IMR-90 (cell line): ENCODE measurements at regions not wholly inside any gene's neighbourhood (a gene's known extent, or its start where the extent isn't known, plus 50 kb on each side); places are given as distances from the start of the nearest gene placed in this dataset.

ENCODE experiments used
- ATAC-seq: fragments of 200-7000 bp; cut with Tn5 transposase; 2 replicates; pipeline ENCODE4 v1.9.1; 2020; ENCODE audit warnings: low read depth, mild to moderate bottlenecking, moderate library complexity
- BruUV-seq: library from RNA; stranded (reverse); fragments of 400-500 nt; replicated peaks from 2 replicates; lab custom pipeline; 2021; lab: Mats Ljungman, UMichigan
- CTCF ChIA-PET: fragments of 300-600 bp; formaldehyde crosslinking; extraction: SDS; loops from one replicate; lab custom pipeline; 2021; ENCODE audit warnings: antibody characterized with exemption; lab: Yijun Ruan, JAX
- POLR2A ChIA-PET: fragments of 300-600 bp; sonication (Branson Sonifier 250); formaldehyde crosslinking; loops from one replicate; lab custom pipeline; 2022; ENCODE audit warnings: antibody characterized with exemption; ENCODE audit not compliant: unreplicated experiment; lab: Charles Lee
- DNase-seq: peaks from one replicate; pipeline ENCODE4 v3.0.0; 2013
- H2AFZ ChIP-seq: replicated peaks from 2 replicates; pipeline ENCODE3; 2013; ENCODE audit warnings: low read length, mild to moderate bottlenecking; ENCODE audit not compliant: poor library complexity
- H2AK5ac ChIP-seq: 2 replicates; pipeline ENCODE4 v1.6.1; 2013; ENCODE audit warnings: low read depth, low read length, inconsistent platforms
- H2AK9ac ChIP-seq: replicated peaks from 2 replicates; pipeline ENCODE3; 2013; ENCODE audit warnings: mild to moderate bottlenecking, low read depth, low read length, moderate library complexity; ENCODE audit not compliant: poor library complexity
- H2BK120ac ChIP-seq: 2 replicates; pipeline ENCODE4 v1.6.1; 2013; ENCODE audit warnings: low read depth, low read length, inconsistent platforms
- H2BK15ac ChIP-seq: 3 replicates; pipeline ENCODE4 v1.6.1; 2013; ENCODE audit warnings: low read depth, low read length, inconsistent platforms
- H2BK20ac ChIP-seq: 2 replicates; pipeline ENCODE4 v1.6.1; 2013; ENCODE audit warnings: low read depth, mild to moderate bottlenecking, inconsistent platforms, low read length, moderate library complexity
- H2BK5ac ChIP-seq: 2 replicates; pipeline ENCODE4 v1.6.1; 2013; ENCODE audit warnings: mild to moderate bottlenecking, low read depth, low read length, inconsistent platforms; ENCODE audit not compliant: poor library complexity, severe bottlenecking
- H3K14ac ChIP-seq: replicated peaks from 2 replicates; pipeline ENCODE4 v1.6.1; 2013; ENCODE audit warnings: low read depth, low read length, inconsistent platforms
- H3K18ac ChIP-seq: 2 replicates; pipeline ENCODE4 v1.6.1; 2013; ENCODE audit warnings: low read depth, low read length, control low read depth
- H3K23ac ChIP-seq: 2 replicates; pipeline ENCODE4 v1.6.1; 2013; ENCODE audit warnings: low read depth, low read length, inconsistent platforms
- H3K27ac ChIP-seq: 2 replicates; pipeline ENCODE4 v1.5.1; 2013; ENCODE audit warnings: mild to moderate bottlenecking, control low read depth, low read length; ENCODE audit not compliant: insufficient read depth
- H3K27me3 ChIP-seq: 2 replicates; pipeline ENCODE4 v1.6.1; 2013; ENCODE audit warnings: low read length; ENCODE audit not compliant: control insufficient read depth, insufficient read depth
- H3K36me3 ChIP-seq: 2 replicates; pipeline ENCODE4 v1.6.1; 2013; ENCODE audit warnings: low read length, mixed read lengths; ENCODE audit not compliant: control insufficient read depth, insufficient read depth
- H3K4ac ChIP-seq: 2 replicates; pipeline ENCODE4 v1.6.1; 2013; ENCODE audit warnings: low read depth, low read length, inconsistent platforms
- H3K4me1 ChIP-seq: 2 replicates; pipeline ENCODE4 v1.6.1; 2013; ENCODE audit warnings: low read length, mixed read lengths; ENCODE audit not compliant: control insufficient read depth, insufficient read depth
- H3K4me2 ChIP-seq: 2 replicates; pipeline ENCODE4 v1.6.1; 2013; ENCODE audit warnings: low read depth, mild to moderate bottlenecking, control low read depth, low read length, moderate library complexity
- H3K4me3 ChIP-seq: 2 replicates; pipeline ENCODE4 v1.5.1; 2013; ENCODE audit warnings: low read depth, mild to moderate bottlenecking, control low read depth, low read length, moderate library complexity; ENCODE audit not compliant: insufficient read depth
- H3K56ac ChIP-seq: 2 replicates; pipeline ENCODE4 v1.6.1; 2013; ENCODE audit warnings: low read length, inconsistent platforms; ENCODE audit not compliant: insufficient read depth; ENCODE audit errors: extremely low read depth
- H3K79me1 ChIP-seq, 2 experiments: 2 replicates each; pipeline ENCODE4 v1.6.1; 2013; ENCODE audit warnings: low read length in 2 of 2, inconsistent platforms in 1 of 2, low read depth in 1 of 2
- H3K9ac ChIP-seq: 2 replicates; pipeline ENCODE4 v1.6.1; 2013; ENCODE audit warnings: low read depth, low read length, control low read depth
- H3K9me1 ChIP-seq: 2 replicates; pipeline ENCODE4 v1.6.1; 2013; ENCODE audit warnings: low read length, inconsistent platforms; ENCODE audit not compliant: insufficient read depth
- H3K9me3 ChIP-seq: 2 replicates; pipeline ENCODE4 v1.6.1; 2013; ENCODE audit warnings: low read length; ENCODE audit not compliant: control insufficient read depth, insufficient read depth
- H4K20me1 ChIP-seq: 2 replicates; pipeline ENCODE4 v1.6.1; 2013; ENCODE audit warnings: low read length, inconsistent platforms; ENCODE audit not compliant: insufficient read depth
- H4K5ac ChIP-seq: 2 replicates; pipeline ENCODE4 v1.6.1; 2013; ENCODE audit warnings: mild to moderate bottlenecking, low read depth, low read length, control low read depth
- H4K8ac ChIP-seq, 2 experiments: 2 replicates each; pipeline ENCODE4 v1.6.1; 2013; ENCODE audit warnings: low read depth in 2 of 2, low read length in 2 of 2, control low read depth in 1 of 2, inconsistent platforms in 1 of 2
- H4K91ac ChIP-seq: 2 replicates; pipeline ENCODE4 v1.6.1; 2013; ENCODE audit warnings: low read depth, low read length, inconsistent platforms; ENCODE audit not compliant: insufficient read depth
- BHLHE40 ChIP-seq: fragments of 150-350 bp; IDR thresholded peaks from 2 replicates; pipeline ENCODE4 v1.6.1; 2016; ENCODE audit warnings: mild to moderate bottlenecking, low read depth, low read length
- CEBPB ChIP-seq: IDR thresholded peaks from 2 replicates; pipeline ENCODE4 v1.6.1; 2012; ENCODE audit warnings: low read depth, low read length, improper control_type of control experiment
- CHD1 ChIP-seq: IDR thresholded peaks from 2 replicates; pipeline ENCODE4 v1.6.1; 2012; ENCODE audit warnings: low read depth, low read length, improper control_type of control experiment
- FOS ChIP-seq: fragments of 150-350 bp; IDR thresholded peaks from 2 replicates; pipeline ENCODE4 v1.6.1; 2016; ENCODE audit warnings: low read depth, low read length
- MAFK ChIP-seq: IDR thresholded peaks from 2 replicates; pipeline ENCODE4 v1.6.1; 2012; ENCODE audit warnings: low read depth, low read length, improper control_type of control experiment
- MAZ ChIP-seq: IDR thresholded peaks from 2 replicates; pipeline ENCODE4 v1.6.1; 2012; ENCODE audit warnings: low read depth, mild to moderate bottlenecking, low read length, improper control_type of control experiment, moderate library complexity, borderline replicate concordance
- MXI1 ChIP-seq: IDR thresholded peaks from 2 replicates; pipeline ENCODE4 v1.6.1; 2012; ENCODE audit warnings: low read depth, mild to moderate bottlenecking, low read length, moderate library complexity, borderline replicate concordance
- NFE2L2 ChIP-seq: fragments of 150-350 bp; IDR thresholded peaks from 2 replicates; pipeline ENCODE4 v1.6.1; 2016; ENCODE audit warnings: low read depth, mild to moderate bottlenecking, low read length
- POLR2A ChIP-seq: IDR thresholded peaks from 2 replicates; pipeline ENCODE4 v1.6.1; 2012; ENCODE audit warnings: mild to moderate bottlenecking, low read depth, low read length
- RAD21 ChIP-seq: IDR thresholded peaks from 2 replicates; pipeline ENCODE4 v1.6.1; 2012; ENCODE audit warnings: low read length, improper control_type of control experiment
- RCOR1 ChIP-seq: IDR thresholded peaks from 2 replicates; pipeline ENCODE4 v1.6.1; 2012; ENCODE audit warnings: mild to moderate bottlenecking, low read length, improper control_type of control experiment; ENCODE audit not compliant: insufficient replicate concordance
- RFX5 ChIP-seq: IDR thresholded peaks from 2 replicates; pipeline ENCODE4 v1.8.0; 2012; ENCODE audit warnings: low read depth, mild to moderate bottlenecking, low read length, moderate library complexity
- SMC3 ChIP-seq: fragments of 150-350 bp; IDR thresholded peaks from 2 replicates; pipeline ENCODE4 v1.6.1; 2016; ENCODE audit warnings: low read depth, mild to moderate bottlenecking, antibody characterized with exemption, low read length, moderate library complexity
- WGBS, 2 experiments: methylation state at CpG; one replicate each; pipeline versions ENCODE4 v1.1.5 to v1.1.7; 2013; ENCODE audit warnings: missing lambda C conversion rate in 2 of 2; ENCODE audit not compliant: insufficient read length in 1 of 2; ENCODE audit errors: extremely low coverage in 2 of 2; 5-methylcytosine and 5-hydroxymethylcytosine counted together
- dilution Hi-C: fragments of 300-500 bp; cut with HindIII; formaldehyde crosslinking; loops from one replicate; pipeline ENCODE4 v1.14.3; 2018; ENCODE audit warnings: low sequenced_read_pairs; ENCODE audit not compliant: unreplicated experiment
- in situ Hi-C: fragments of 300-500 bp; cut with MboI; formaldehyde crosslinking; loops from 3 replicates; pipeline ENCODE4 v1.14.3; 2019; ENCODE audit warnings: low sequenced_read_pairs, inconsistent platforms, mixed read lengths
- intact Hi-C: fragments of 100-400 bp; cut with micrococcal nuclease; formaldehyde crosslinking; loops from 2 replicates; pipeline ENCODE4 v1.10.0; 2022
- TF ChIP-seq, protein P1 (sequence below): fragments of 150-350 bp; IDR thresholded peaks from 2 replicates; pipeline ENCODE4 v1.6.1; 2016; ENCODE audit warnings: low read depth, mild to moderate bottlenecking, low read length, moderate library complexity, borderline replicate concordance
- TF ChIP-seq, protein P2 (sequence below): fragments of 150-350 bp; IDR thresholded peaks from 2 replicates; pipeline ENCODE4 v1.6.1; 2017; ENCODE audit warnings: mild to moderate bottlenecking, antibody characterized with exemption, low read length, low read depth
- TF ChIP-seq, protein P3 (sequence below): conservative IDR thresholded peaks from 2 replicates; pipeline ENCODE4 v1.5.1; 2012; ENCODE audit warnings: mild to moderate bottlenecking, low read depth, low read length, improper control_type of control experiment

DNA sequence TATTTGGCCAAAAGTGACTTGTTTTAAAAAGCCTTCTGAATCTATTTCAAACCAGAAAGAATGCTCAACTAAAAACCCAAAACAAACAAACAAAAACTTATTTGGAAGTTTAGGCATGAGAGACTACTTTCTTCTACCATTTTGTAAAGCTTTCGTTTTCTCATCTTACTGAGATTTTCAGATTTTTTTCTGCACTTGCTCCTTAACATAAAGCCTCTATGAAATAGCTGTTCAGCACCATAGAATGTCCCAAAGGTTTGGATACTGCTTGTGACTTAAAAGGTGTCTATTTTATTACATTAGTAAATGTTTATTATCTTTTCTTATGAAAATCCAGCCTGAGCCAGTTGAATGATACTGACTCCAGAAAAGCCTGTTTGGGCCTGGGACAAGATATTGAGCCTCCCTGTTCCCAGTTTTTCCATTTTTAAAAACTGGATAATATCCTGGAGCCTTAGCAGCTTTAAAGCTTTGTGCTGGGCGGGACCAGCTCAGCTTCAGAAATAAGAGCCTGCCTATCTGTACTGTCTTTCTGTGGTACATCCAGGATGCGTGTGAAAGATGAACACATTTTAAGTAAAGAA lies 292.6 kb downstream of the ZSWIM6 start:
- H3K79me1 ChIP-seq = no peaks in the 10 kb centered on the region
- H2BK15ac ChIP-seq = no peak overlapping the region
- no peak overlapping the region for H3K14ac ChIP-seq
- ATAC-seq = no peak
- no CpG with 5 or more reads among the region's 3 CpGs for WGBS, 2 experiments
- no peaks in the 10 kb centered on the region for H3K36me3 ChIP-seq
- no peak overlapping the region for H2AK9ac ChIP-seq
- ChIA-PET POLR2A (no interaction called here), CTCF (interaction anchor here (0.9 to 1.8 kb wide), 3 partner anchors 12 to 219 kb away, joined by 3 to 4 read pairs (median 3); no protein-coding TSS in a partner anchor)
- BruUV-seq = no TSS peak
- no peak overlapping the region for H2BK120ac ChIP-seq
- no peaks in the 10 kb centered on the region; the same call in 1 of the 2 replicates for H3K4me1 ChIP-seq
- no peak overlapping the region for H3K56ac ChIP-seq
- no peak overlapping the region for H2AFZ ChIP-seq
- H4K5ac ChIP-seq = no peak overlapping the region
- dilution Hi-C loops (no loop called here), intact Hi-C loops (no loop called here), in situ Hi-C loops (no loop called here)
- H3K27ac ChIP-seq = no peak overlapping the region
- no peak overlapping the region for H3K4ac ChIP-seq
- no peak overlapping the region for H2BK5ac ChIP-seq
- H2BK20ac ChIP-seq = no peak overlapping the region
- H3K27me3 ChIP-seq = peaks cover 2% of the 10 kb centered on the region; the same call in 1 of the 2 replicates
- TF ChIP-seq NFE2L2 (no peak), CHD1 (no peak), RCOR1 (no peak), POLR2A (no peak), RFX5 (no peak), MAFK (no peak), MAZ (no peak), RAD21 (no peak), MXI1 (no peak), BHLHE40 (no peak), CEBPB (no peak), FOS (no peak), SMC3 (no peak)
- TF ChIP-seq, protein P1, sequence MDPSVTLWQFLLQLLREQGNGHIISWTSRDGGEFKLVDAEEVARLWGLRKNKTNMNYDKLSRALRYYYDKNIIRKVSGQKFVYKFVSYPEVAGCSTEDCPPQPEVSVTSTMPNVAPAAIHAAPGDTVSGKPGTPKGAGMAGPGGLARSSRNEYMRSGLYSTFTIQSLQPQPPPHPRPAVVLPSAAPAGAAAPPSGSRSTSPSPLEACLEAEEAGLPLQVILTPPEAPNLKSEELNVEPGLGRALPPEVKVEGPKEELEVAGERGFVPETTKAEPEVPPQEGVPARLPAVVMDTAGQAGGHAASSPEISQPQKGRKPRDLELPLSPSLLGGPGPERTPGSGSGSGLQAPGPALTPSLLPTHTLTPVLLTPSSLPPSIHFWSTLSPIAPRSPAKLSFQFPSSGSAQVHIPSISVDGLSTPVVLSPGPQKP = no peak
- TF ChIP-seq, protein P2, sequence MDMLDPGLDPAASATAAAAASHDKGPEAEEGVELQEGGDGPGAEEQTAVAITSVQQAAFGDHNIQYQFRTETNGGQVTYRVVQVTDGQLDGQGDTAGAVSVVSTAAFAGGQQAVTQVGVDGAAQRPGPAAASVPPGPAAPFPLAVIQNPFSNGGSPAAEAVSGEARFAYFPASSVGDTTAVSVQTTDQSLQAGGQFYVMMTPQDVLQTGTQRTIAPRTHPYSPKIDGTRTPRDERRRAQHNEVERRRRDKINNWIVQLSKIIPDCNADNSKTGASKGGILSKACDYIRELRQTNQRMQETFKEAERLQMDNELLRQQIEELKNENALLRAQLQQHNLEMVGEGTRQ = no peak
- TF ChIP-seq, protein P3, sequence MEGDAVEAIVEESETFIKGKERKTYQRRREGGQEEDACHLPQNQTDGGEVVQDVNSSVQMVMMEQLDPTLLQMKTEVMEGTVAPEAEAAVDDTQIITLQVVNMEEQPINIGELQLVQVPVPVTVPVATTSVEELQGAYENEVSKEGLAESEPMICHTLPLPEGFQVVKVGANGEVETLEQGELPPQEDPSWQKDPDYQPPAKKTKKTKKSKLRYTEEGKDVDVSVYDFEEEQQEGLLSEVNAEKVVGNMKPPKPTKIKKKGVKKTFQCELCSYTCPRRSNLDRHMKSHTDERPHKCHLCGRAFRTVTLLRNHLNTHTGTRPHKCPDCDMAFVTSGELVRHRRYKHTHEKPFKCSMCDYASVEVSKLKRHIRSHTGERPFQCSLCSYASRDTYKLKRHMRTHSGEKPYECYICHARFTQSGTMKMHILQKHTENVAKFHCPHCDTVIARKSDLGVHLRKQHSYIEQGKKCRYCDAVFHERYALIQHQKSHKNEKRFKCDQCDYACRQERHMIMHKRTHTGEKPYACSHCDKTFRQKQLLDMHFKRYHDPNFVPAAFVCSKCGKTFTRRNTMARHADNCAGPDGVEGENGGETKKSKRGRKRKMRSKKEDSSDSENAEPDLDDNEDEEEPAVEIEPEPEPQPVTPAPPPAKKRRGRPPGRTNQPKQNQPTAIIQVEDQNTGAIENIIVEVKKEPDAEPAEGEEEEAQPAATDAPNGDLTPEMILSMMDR = no peak
- H4K20me1 ChIP-seq = no peaks in the 10 kb centered on the region
- no peak overlapping the region for H2AK5ac ChIP-seq
- H3K9me3 ChIP-seq = no peaks in the 10 kb centered on the region
- no peak overlapping the region for H3K4me2 ChIP-seq
- H4K91ac ChIP-seq = no peak overlapping the region
- H3K9me1 ChIP-seq = no peaks in the 10 kb centered on the region
- H3K23ac ChIP-seq = no peak overlapping the region
- H4K8ac ChIP-seq = no peak overlapping the region
- H3K18ac ChIP-seq = no peak overlapping the region
- no peak overlapping the region for H3K4me3 ChIP-seq
- no peak for DNase-seq
- no peak overlapping the region for H3K9ac ChIP-seq
